Heart left ventricle (tissue), 13 donors: ENCODE measurements at regions not wholly inside any gene's neighbourhood (a gene's known extent, or its start where the extent isn't known, plus 50 kb on each side); places are given as distances from the start of the nearest gene placed in this dataset.

Source experiments
- POLR2A ChIP-seq, 2 donors: fragments of 450-650 bp; IDR thresholded peaks; one replicate each; pipeline ENCODE4 v1.6.1; 2017; ENCODE audit warnings: antibody characterized with exemption in 2 of 2, mild to moderate bottlenecking in 2 of 2, moderate library complexity in 2 of 2
- TF ChIP-seq, protein P1 (sequence below), 12 donors: fragments of 200-600 bp; sonication (generic) in 4 of 12; IDR thresholded peaks; one replicate each; pipeline versions ENCODE4 v1.5.0 to v1.8.0; 2018 to 2022; ENCODE audit warnings: antibody characterized with exemption in 12 of 12, mild to moderate bottlenecking in 5 of 12
- donor health status: ischemic (EF 13 %, LVEDD 7.1; RV severe dilation, severe dysfunction).
- donor health status: DM: no; HTN: yes; CAD: no.
- donor health status: DM: no; HTN: no; CAD: no.
- donor health status: ischemic (EF 25% LVEDD 6.9; RV normal size, moderate dysfunction).
- donor health status: ischemic (EF 25% LVEDD 5.7; RV mildly dilated, moderate dysfunction).
- donor health status: ischemic (EF 35%, LVEDD 5.7; RV mildly dilated, moderate dysfunction).
- donor health status: nonischemic (EF 11% LVEDD 7.7; RV severe dilation, severe dysfunction).
- donor health status: DM: yes; HTN: yes; CAD: no.
- donor health status: PGD.
- donor health status: ischemic (EF 29% LVEDD 5.4; RV normal size, mild dysfunction).
- donor health status: nonischemic (EF 23%, LVEDD 6.1; RV moderate dilation, normal function).

DNA sequence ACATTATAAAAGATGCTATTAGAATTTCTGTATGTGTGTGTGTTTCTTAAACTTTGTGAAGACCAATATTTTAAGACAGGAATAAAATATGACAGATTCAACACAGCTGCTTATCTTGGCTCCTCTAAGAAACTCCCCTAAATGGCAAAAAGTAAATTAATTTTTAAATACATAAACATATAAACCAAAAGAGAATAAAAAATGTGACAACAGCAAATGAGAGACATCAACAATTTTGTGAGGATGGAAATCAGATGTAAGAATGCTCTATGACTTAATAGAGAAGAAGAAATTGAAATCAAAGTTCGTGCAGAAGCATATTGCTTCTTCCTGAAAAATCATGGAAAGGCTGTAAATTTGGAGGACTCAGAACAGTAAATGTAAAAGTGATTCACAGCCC is 1083.8 kb downstream of the FLRT2 start:
- TF ChIP-seq POLR2A (IDR thresholded peaks at IDR 0.05): no peak
- TF ChIP-seq, protein P1, sequence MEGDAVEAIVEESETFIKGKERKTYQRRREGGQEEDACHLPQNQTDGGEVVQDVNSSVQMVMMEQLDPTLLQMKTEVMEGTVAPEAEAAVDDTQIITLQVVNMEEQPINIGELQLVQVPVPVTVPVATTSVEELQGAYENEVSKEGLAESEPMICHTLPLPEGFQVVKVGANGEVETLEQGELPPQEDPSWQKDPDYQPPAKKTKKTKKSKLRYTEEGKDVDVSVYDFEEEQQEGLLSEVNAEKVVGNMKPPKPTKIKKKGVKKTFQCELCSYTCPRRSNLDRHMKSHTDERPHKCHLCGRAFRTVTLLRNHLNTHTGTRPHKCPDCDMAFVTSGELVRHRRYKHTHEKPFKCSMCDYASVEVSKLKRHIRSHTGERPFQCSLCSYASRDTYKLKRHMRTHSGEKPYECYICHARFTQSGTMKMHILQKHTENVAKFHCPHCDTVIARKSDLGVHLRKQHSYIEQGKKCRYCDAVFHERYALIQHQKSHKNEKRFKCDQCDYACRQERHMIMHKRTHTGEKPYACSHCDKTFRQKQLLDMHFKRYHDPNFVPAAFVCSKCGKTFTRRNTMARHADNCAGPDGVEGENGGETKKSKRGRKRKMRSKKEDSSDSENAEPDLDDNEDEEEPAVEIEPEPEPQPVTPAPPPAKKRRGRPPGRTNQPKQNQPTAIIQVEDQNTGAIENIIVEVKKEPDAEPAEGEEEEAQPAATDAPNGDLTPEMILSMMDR (IDR thresholded peaks at IDR 0.05): no peak
